DOHH2 (cell line): ENCODE measurements at regions not wholly inside any gene's neighbourhood (a gene's known extent, or its start where the extent isn't known, plus 50 kb on each side); places are given as distances from the start of the nearest gene placed in this dataset.

Source experiments
- H3F3A ChIP-seq: fragments of 200-600 bp; sonication (generic), shearing (Covaris generic); 2 replicates; pipeline ENCODE4 v1.6.0; 2016; ENCODE audit warnings: antibody characterized with exemption, mild to moderate bottlenecking; ENCODE audit not compliant: control insufficient read depth, insufficient read depth
- H3K27ac ChIP-seq: fragments of 200-600 bp; sonication (generic); 2 replicates; pipeline ENCODE4 v1.5.1; 2014; ENCODE audit warnings: low read depth, mild to moderate bottlenecking, low read length, moderate library complexity
- H3K27me3 ChIP-seq: fragments of 200-600 bp; sonication (generic); 2 replicates; pipeline ENCODE4 v1.6.1; 2014; ENCODE audit warnings: mild to moderate bottlenecking, low read length, mixed read lengths; ENCODE audit not compliant: control insufficient read depth
- H3K36me3 ChIP-seq: fragments of 200-600 bp; sonication (generic); 2 replicates; pipeline ENCODE4 v1.6.1; 2014; ENCODE audit warnings: mild to moderate bottlenecking, low read length, moderate library complexity, mixed read lengths; ENCODE audit not compliant: control insufficient read depth
- H3K4me1 ChIP-seq: fragments of 200-600 bp; sonication (generic); 2 replicates; pipeline ENCODE4 v1.6.1; 2014; ENCODE audit warnings: mild to moderate bottlenecking, low read length, mixed read lengths; ENCODE audit not compliant: control insufficient read depth
- H3K4me2 ChIP-seq: fragments of 200-600 bp; sonication (generic); 2 replicates; pipeline ENCODE4 v1.6.0; 2014; ENCODE audit warnings: mild to moderate bottlenecking, low read length, moderate library complexity
- H3K4me3 ChIP-seq: fragments of 200-600 bp; sonication (generic); 2 replicates; pipeline ENCODE4 v1.5.1; 2014; ENCODE audit warnings: mild to moderate bottlenecking, low read length, mixed read lengths
- H3K79me2 ChIP-seq: fragments of 200-600 bp; sonication (generic); 2 replicates; pipeline ENCODE4 v1.6.1; 2014; ENCODE audit warnings: mild to moderate bottlenecking, low read length, mixed read lengths; ENCODE audit not compliant: control insufficient read depth
- H3K9me2 ChIP-seq: fragments of 200-600 bp; sonication (generic); replicated peaks from 2 replicates; pipeline ENCODE4 v1.6.1; 2014; ENCODE audit warnings: mild to moderate bottlenecking, low read length, mixed read lengths; ENCODE audit not compliant: control insufficient read depth
- H3K9me3 ChIP-seq: fragments of 200-600 bp; sonication (generic); 2 replicates; pipeline ENCODE4 v1.6.1; 2014; ENCODE audit warnings: antibody characterized with exemption, low read length, mixed read lengths; ENCODE audit not compliant: control insufficient read depth, insufficient read depth
- H4K20me1 ChIP-seq: fragments of 200-600 bp; sonication (generic); 2 replicates; pipeline ENCODE4 v1.6.0; 2014; ENCODE audit warnings: low read depth, mild to moderate bottlenecking, antibody characterized with exemption, low read length, moderate library complexity; ENCODE audit not compliant: control insufficient read depth, insufficient read depth
- EZH2phosphoT487 ChIP-seq: fragments of 200-600 bp; sonication (generic); IDR thresholded peaks from 2 replicates; pipeline ENCODE4 v1.6.1; 2017; ENCODE audit warnings: borderline replicate concordance, mild to moderate bottlenecking, antibody characterized with exemption, low read length, moderate library complexity, mixed read lengths
- TF ChIP-seq, protein P1 (sequence below): fragments of 200-600 bp; sonication (generic); IDR thresholded peaks from one replicate; pipeline ENCODE4 v1.5.1; 2014; ENCODE audit warnings: antibody characterized with exemption, mild to moderate bottlenecking, low read depth, low read length; ENCODE audit not compliant: poor library complexity, severe bottlenecking

GRCh38 chr14:103225476-103225875 lies 102.2 kb downstream of the TNFAIP2 start:
- H3K4me1 ChIP-seq: no peaks in the 10 kb centered on the region
- no peaks in the 10 kb centered on the region for H4K20me1 ChIP-seq
- no peak overlapping the region for H3K27ac ChIP-seq
- no peaks in the 10 kb centered on the region for H3K9me2 ChIP-seq
- H3K27me3 ChIP-seq: no peaks in the 10 kb centered on the region
- no peaks in the 10 kb centered on the region for H3K9me3 ChIP-seq
- no peaks in the 10 kb centered on the region for H3F3A ChIP-seq
- H3K4me3 ChIP-seq: no peak overlapping the region
- H3K79me2 ChIP-seq: no peaks in the 10 kb centered on the region
- no peak overlapping the region for H3K4me2 ChIP-seq
- TF ChIP-seq, protein P1, sequence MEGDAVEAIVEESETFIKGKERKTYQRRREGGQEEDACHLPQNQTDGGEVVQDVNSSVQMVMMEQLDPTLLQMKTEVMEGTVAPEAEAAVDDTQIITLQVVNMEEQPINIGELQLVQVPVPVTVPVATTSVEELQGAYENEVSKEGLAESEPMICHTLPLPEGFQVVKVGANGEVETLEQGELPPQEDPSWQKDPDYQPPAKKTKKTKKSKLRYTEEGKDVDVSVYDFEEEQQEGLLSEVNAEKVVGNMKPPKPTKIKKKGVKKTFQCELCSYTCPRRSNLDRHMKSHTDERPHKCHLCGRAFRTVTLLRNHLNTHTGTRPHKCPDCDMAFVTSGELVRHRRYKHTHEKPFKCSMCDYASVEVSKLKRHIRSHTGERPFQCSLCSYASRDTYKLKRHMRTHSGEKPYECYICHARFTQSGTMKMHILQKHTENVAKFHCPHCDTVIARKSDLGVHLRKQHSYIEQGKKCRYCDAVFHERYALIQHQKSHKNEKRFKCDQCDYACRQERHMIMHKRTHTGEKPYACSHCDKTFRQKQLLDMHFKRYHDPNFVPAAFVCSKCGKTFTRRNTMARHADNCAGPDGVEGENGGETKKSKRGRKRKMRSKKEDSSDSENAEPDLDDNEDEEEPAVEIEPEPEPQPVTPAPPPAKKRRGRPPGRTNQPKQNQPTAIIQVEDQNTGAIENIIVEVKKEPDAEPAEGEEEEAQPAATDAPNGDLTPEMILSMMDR: no peak
- TF ChIP-seq EZH2phosphoT487: no peak
- H3K36me3 ChIP-seq: no peaks in the 10 kb centered on the region

DNA sequence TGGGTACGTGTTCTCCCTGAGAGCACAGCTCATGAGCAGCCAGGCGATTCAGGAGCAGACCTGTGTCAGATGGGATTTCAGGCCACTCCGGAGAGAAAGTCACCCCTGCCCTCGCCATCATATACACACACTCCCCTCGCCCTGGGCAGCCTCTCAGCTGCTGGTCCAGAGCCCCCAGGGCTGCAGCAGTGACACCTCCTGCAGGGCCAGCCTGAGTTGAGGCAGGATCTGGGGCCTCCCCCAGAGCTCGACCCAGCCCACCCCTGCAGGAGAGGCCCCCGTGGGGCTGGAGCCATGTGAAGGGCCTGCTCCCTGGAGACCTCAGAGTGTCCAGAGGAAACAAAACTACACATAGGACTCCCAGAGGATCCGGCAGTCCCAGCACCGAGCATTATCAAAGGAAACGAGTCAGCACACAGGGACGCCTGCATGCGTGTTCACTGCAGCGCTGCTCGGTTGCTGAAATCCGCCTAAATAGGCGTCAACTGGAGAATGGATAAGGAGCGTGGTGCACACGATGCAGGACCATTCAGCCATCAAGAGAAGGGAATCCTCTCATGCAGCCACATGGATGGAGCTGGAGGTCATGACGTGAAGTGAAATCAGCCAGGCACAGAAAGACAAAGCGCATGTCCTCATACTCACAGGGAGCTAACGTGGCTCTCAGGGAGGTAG lies 104.0 kb downstream of the TNFAIP2 start:
- H3K27me3 ChIP-seq: no peaks in the 10 kb centered on the region

GRCh38 chr14:103228076-103228806 lies 105.0 kb downstream of the TNFAIP2 start:
- Histone ChIP-seq H3F3A (no peaks in the 10 kb centered on the region), H3K79me2 (no peaks in the 10 kb centered on the region), H3K9me2 (no peaks in the 10 kb centered on the region), H3K9me3 (no peaks in the 10 kb centered on the region), H3K27ac (no peak overlapping the region), H3K4me2 (no peak overlapping the region), H3K27me3 (no peaks in the 10 kb centered on the region), H4K20me1 (no peaks in the 10 kb centered on the region), H3K4me1 (no peaks in the 10 kb centered on the region), H3K36me3 (no peaks in the 10 kb centered on the region), H3K4me3 (no peak overlapping the region)
- TF ChIP-seq, protein P1: no peak
- TF ChIP-seq EZH2phosphoT487: no peak

More for the DNA sequence above, 104.0 kb downstream of the TNFAIP2 start:
- H3K36me3 ChIP-seq: no peaks in the 10 kb centered on the region
- H4K20me1 ChIP-seq: no peaks in the 10 kb centered on the region
- H3F3A ChIP-seq: no peaks in the 10 kb centered on the region
- no peak overlapping the region for H3K4me3 ChIP-seq
- no peak overlapping the region for H3K27ac ChIP-seq
- no peaks in the 10 kb centered on the region for H3K9me3 ChIP-seq
- no peaks in the 10 kb centered on the region for H3K79me2 ChIP-seq
- no peaks in the 10 kb centered on the region for H3K9me2 ChIP-seq
- H3K4me2 ChIP-seq: no peak overlapping the region
- H3K4me1 ChIP-seq: no peaks in the 10 kb centered on the region
- no peak for TF ChIP-seq EZH2phosphoT487
- TF ChIP-seq, protein P1: no peak
